Neural cell (in vitro differentiated cells): ENCODE measurements at regions not wholly inside any gene's neighbourhood (a gene's known extent, or its start where the extent isn't known, plus 50 kb on each side); places are given as distances from the start of the nearest gene placed in this dataset.

Source experiments
- POLR2AphosphoS5 ChIP-seq: IDR thresholded peaks from 2 replicates; pipeline ENCODE4 v1.6.1; 2012
- RAD21 ChIP-seq: fragments of 450-650 bp; conservative IDR thresholded peaks from 2 replicates; pipeline ENCODE4 v1.6.1; 2014; ENCODE audit warnings: antibody characterized with exemption, mild to moderate bottlenecking, moderate library complexity
- TF ChIP-seq, protein P1 (sequence below): fragments of 450-650 bp; IDR thresholded peaks from 2 replicates; pipeline ENCODE4 v1.5.1; 2014; ENCODE audit warnings: antibody characterized with exemption, mild to moderate bottlenecking, moderate library complexity; ENCODE audit not compliant: poor library complexity, severe bottlenecking

DNA sequence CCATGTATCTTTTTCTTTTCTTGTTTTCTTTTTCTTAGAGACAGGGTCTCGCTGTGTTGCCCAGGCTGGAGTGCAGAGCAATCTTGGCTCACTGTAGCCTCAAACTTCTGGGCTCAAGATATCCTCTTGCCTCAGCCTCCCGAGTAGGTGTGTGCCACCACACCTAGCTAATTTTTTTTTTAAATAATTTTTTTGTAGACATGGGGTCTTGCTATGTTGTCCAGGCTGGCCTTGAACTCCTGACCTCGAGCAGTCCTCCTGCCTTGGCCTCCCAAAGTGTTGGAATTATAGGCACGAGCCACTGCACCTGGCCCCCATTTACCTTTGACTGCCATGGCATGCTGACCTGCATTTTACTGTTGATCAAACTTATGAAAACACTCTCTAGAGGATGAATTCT is 198.6 kb downstream of the SOX4 start:
- TF ChIP-seq, protein P1, sequence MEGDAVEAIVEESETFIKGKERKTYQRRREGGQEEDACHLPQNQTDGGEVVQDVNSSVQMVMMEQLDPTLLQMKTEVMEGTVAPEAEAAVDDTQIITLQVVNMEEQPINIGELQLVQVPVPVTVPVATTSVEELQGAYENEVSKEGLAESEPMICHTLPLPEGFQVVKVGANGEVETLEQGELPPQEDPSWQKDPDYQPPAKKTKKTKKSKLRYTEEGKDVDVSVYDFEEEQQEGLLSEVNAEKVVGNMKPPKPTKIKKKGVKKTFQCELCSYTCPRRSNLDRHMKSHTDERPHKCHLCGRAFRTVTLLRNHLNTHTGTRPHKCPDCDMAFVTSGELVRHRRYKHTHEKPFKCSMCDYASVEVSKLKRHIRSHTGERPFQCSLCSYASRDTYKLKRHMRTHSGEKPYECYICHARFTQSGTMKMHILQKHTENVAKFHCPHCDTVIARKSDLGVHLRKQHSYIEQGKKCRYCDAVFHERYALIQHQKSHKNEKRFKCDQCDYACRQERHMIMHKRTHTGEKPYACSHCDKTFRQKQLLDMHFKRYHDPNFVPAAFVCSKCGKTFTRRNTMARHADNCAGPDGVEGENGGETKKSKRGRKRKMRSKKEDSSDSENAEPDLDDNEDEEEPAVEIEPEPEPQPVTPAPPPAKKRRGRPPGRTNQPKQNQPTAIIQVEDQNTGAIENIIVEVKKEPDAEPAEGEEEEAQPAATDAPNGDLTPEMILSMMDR, result no peak
- TF ChIP-seq RAD21 (no peak), POLR2AphosphoS5 (no peak)
